Mesenchymal stem cell (in vitro differentiated cells and primary cell): ENCODE measurements at regions not wholly inside any gene's neighbourhood (a gene's known extent, or its start where the extent isn't known, plus 50 kb on each side); places are given as distances from the start of the nearest gene placed in this dataset.
"Not testable (repeated sequence)": the region's sequence is repeated elsewhere in the genome, so short reads cannot be mapped to it uniquely, and the experiment has no call there.

Experiments
- DNase-seq: peaks from one replicate; pipeline ENCODE4 v3.0.0-alpha.2; 2013
- H2AFZ ChIP-seq: one replicate; pipeline ENCODE4 v1.6.1; 2013; ENCODE audit warnings: low read depth, mild to moderate bottlenecking, control low read depth, inconsistent platforms, low read length, moderate library complexity
- H2AK5ac ChIP-seq: 2 replicates; pipeline ENCODE4 v1.6.1; 2013; ENCODE audit warnings: low read length, moderate library complexity, mild to moderate bottlenecking, inconsistent platforms; ENCODE audit not compliant: severe bottlenecking
- H2BK120ac ChIP-seq: one replicate; pipeline ENCODE4 v1.6.1; 2013; ENCODE audit warnings: low read depth, mild to moderate bottlenecking, inconsistent platforms, low read length, moderate library complexity
- H2BK12ac ChIP-seq, 2 experiments: one replicate each; pipeline ENCODE4 v1.6.1; 2013; ENCODE audit warnings: inconsistent platforms in 2 of 2, low read length in 2 of 2, mild to moderate bottlenecking in 2 of 2, moderate library complexity in 2 of 2, control low read depth in 1 of 2
- H2BK15ac ChIP-seq: one replicate; pipeline ENCODE4 v1.6.1; 2013; ENCODE audit warnings: mild to moderate bottlenecking, low read depth, inconsistent platforms; ENCODE audit not compliant: poor library complexity, severe bottlenecking
- H2BK5ac ChIP-seq: 2 replicates; pipeline ENCODE4 v1.6.1; 2013; ENCODE audit warnings: low read depth, mild to moderate bottlenecking, low read length, control low read depth, inconsistent platforms; ENCODE audit not compliant: poor library complexity, severe bottlenecking
- H3K14ac ChIP-seq, 2 experiments: one replicate each; pipeline ENCODE4 v1.6.1; 2013; ENCODE audit warnings: inconsistent platforms in 2 of 2, low read length in 2 of 2, control low read depth in 1 of 2, mild to moderate bottlenecking in 1 of 2, moderate library complexity in 1 of 2
- H3K18ac ChIP-seq, 2 experiments: one replicate each; pipeline ENCODE4 v1.6.1; 2013; ENCODE audit warnings: inconsistent platforms in 2 of 2, low read length in 2 of 2, control low read depth in 1 of 2, low read depth in 1 of 2, mild to moderate bottlenecking in 1 of 2
- H3K23ac ChIP-seq, 2 experiments: one replicate each; pipeline ENCODE4 v1.6.1; 2013; ENCODE audit warnings: inconsistent platforms in 2 of 2, low read length in 2 of 2, mild to moderate bottlenecking in 2 of 2, moderate library complexity in 2 of 2, control low read depth in 1 of 2
- H3K27ac ChIP-seq: 2 replicates; pipeline ENCODE4 v1.5.1; 2013; ENCODE audit warnings: mild to moderate bottlenecking, moderate library complexity, low read length, control low read depth, inconsistent platforms; ENCODE audit not compliant: poor library complexity, severe bottlenecking
- H3K27me3 ChIP-seq, 2 experiments: 2 replicates each; pipeline versions ENCODE4 v1.6.1 to v1.7.0; 2013; ENCODE audit warnings: low read length in 2 of 2, mild to moderate bottlenecking in 2 of 2, moderate library complexity in 2 of 2, control low read depth in 1 of 2, inconsistent platforms in 1 of 2; ENCODE audit not compliant: control insufficient read depth in 1 of 2, insufficient read depth in 1 of 2
- H3K36me3 ChIP-seq, 2 experiments: 2 replicates each; pipeline versions ENCODE4 v1.6.1 to v1.7.0; 2013; ENCODE audit warnings: low read length in 2 of 2, control low read depth in 1 of 2, inconsistent platforms in 1 of 2, low read depth in 1 of 2, mild to moderate bottlenecking in 1 of 2; ENCODE audit not compliant: insufficient read depth in 2 of 2, control insufficient read depth in 1 of 2
- H3K4ac ChIP-seq, 2 experiments: one replicate each; pipeline ENCODE4 v1.6.1; 2013; ENCODE audit warnings: inconsistent platforms in 2 of 2, low read length in 2 of 2, mild to moderate bottlenecking in 2 of 2, moderate library complexity in 2 of 2, control low read depth in 1 of 2, low read depth in 1 of 2
- H3K4me1 ChIP-seq: 2 replicates; pipeline ENCODE4 v1.6.1; 2013; ENCODE audit warnings: low read depth, low read length, control low read depth; ENCODE audit not compliant: control insufficient read depth, insufficient read depth
- H3K4me2 ChIP-seq: 2 replicates; pipeline ENCODE4 v1.6.1; 2013; ENCODE audit warnings: low read length, mild to moderate bottlenecking, inconsistent platforms; ENCODE audit not compliant: poor library complexity, severe bottlenecking
- H3K4me3 ChIP-seq, 2 experiments: 2 replicates each; pipeline versions ENCODE4 v1.5.1 to v1.7.0; 2013; ENCODE audit warnings: low read length in 2 of 2, mild to moderate bottlenecking in 2 of 2, control low read depth in 1 of 2, low read depth in 1 of 2; ENCODE audit not compliant: insufficient read depth in 1 of 2
- H3K79me1 ChIP-seq: replicated peaks from 2 replicates; pipeline ENCODE4 v1.6.1; 2013; ENCODE audit warnings: mild to moderate bottlenecking, control low read depth, low read length, inconsistent platforms; ENCODE audit not compliant: poor library complexity, severe bottlenecking
- H3K9ac ChIP-seq: 2 replicates; pipeline ENCODE4 v1.7.0; 2013; ENCODE audit warnings: mild to moderate bottlenecking, low read length, moderate library complexity
- H3K9me3 ChIP-seq: 2 replicates; pipeline ENCODE4 v1.7.0; 2013; ENCODE audit warnings: mild to moderate bottlenecking, low read length; ENCODE audit not compliant: control insufficient read depth
- H4K8ac ChIP-seq: one replicate; pipeline ENCODE4 v1.6.1; 2013; ENCODE audit warnings: inconsistent platforms, mild to moderate bottlenecking, low read length, moderate library complexity
- H4K91ac ChIP-seq: one replicate; pipeline ENCODE4 v1.6.1; 2013; ENCODE audit warnings: mild to moderate bottlenecking, low read length, inconsistent platforms
- WGBS: methylation state at CpG from one replicate; pipeline ENCODE4 v1.1.7; 2013; ENCODE audit warnings: mixed read lengths; 5-methylcytosine and 5-hydroxymethylcytosine counted together

GRCh38 chr3:607480-607879 lies 410.9 kb downstream of the CHL1 start:
- not testable (repeated sequence) for DNase-seq

GRCh38 chr3:621714-622113 lies 425.2 kb downstream of the CHL1 start:
- Histone ChIP-seq H2BK120ac (no peak overlapping the region), H2BK12ac (no peak overlapping the region), H3K36me3 (no peaks in the 10 kb centered on the region), H3K18ac (no peak overlapping the region), H2AK5ac (no peak overlapping the region), H3K9ac (no peak overlapping the region), H3K14ac (no peak overlapping the region), H3K4me1 (no peaks in the 10 kb centered on the region), H2BK15ac (no peak overlapping the region), H3K23ac (no peak overlapping the region), H3K27ac (no peak overlapping the region), H3K79me1 (no peaks in the 10 kb centered on the region), H3K9me3 (no peaks in the 10 kb centered on the region), H3K27me3 (no peaks in the 10 kb centered on the region), H3K4me2 (no peak overlapping the region), H3K4ac (no peak overlapping the region), H3K4me3 (no peak overlapping the region), H4K91ac (no peak overlapping the region), H2AFZ (no peak overlapping the region), H2BK5ac (no peak overlapping the region), H4K8ac (no peak overlapping the region)
- no peak for DNase-seq

More at GRCh38 chr3:607480-607879, 410.9 kb downstream of the CHL1 start:
- H2BK120ac ChIP-seq, H3K9ac ChIP-seq, H3K4ac ChIP-seq, H2AFZ ChIP-seq, H3K36me3 ChIP-seq, H3K27me3 ChIP-seq, H3K4me1 ChIP-seq, H3K14ac ChIP-seq, H3K79me1 ChIP-seq, H3K4me2 ChIP-seq, H3K18ac ChIP-seq, H2BK12ac ChIP-seq, H2BK15ac ChIP-seq, H4K91ac ChIP-seq, H2AK5ac ChIP-seq, H3K9me3 ChIP-seq, H3K4me3 ChIP-seq, H2BK5ac ChIP-seq, H3K27ac ChIP-seq, H3K23ac ChIP-seq, H4K8ac ChIP-seq: not testable (repeated sequence)
- WGBS = no CpG with 5 or more reads among the region's 4 CpGs

- Histone ChIP-seq H3K4ac (no peak overlapping the region), H3K14ac (no peak overlapping the region), H2BK15ac (no peak overlapping the region), H2BK120ac (no peak overlapping the region), H3K36me3 (no peaks in the 10 kb centered on the region), H3K4me3 (no peak overlapping the region), H3K9ac (no peak overlapping the region), H3K4me1 (no peaks in the 10 kb centered on the region), H2BK5ac (no peak overlapping the region), H4K8ac (no peak overlapping the region), H3K9me3 (no peaks in the 10 kb centered on the region), H3K23ac (no peak overlapping the region), H3K18ac (no peak overlapping the region), H3K4me2 (no peak overlapping the region), H4K91ac (no peak overlapping the region), H2AK5ac (no peak overlapping the region), H3K27me3 (no peaks in the 10 kb centered on the region), H3K79me1 (no peaks in the 10 kb centered on the region), H3K27ac (no peak overlapping the region), H2AFZ (no peak overlapping the region), H2BK12ac (no peak overlapping the region)
- no peak for DNase-seq
- WGBS = 85% methylated on average over 5 of the region's 7 CpGs
Measured at GRCh38 chr3:622314-622713, 425.8 kb downstream of the CHL1 start.

GRCh38 chr3:623914-624545 lies 427.5 kb downstream of the CHL1 start:
- H2BK120ac ChIP-seq = no peak overlapping the region
- H2BK5ac ChIP-seq = no peak overlapping the region
- no peak overlapping the region for H4K8ac ChIP-seq
- DNase-seq = no peak
- no peak overlapping the region for H3K23ac ChIP-seq
- no peak overlapping the region for H2AFZ ChIP-seq
- no peak overlapping the region for H3K9ac ChIP-seq
- no peaks in the 10 kb centered on the region for H3K9me3 ChIP-seq
- no peak overlapping the region for H3K14ac ChIP-seq
- H2AK5ac ChIP-seq = no peak overlapping the region
- H3K4me3 ChIP-seq = no peak overlapping the region
- no peaks in the 10 kb centered on the region for H3K4me1 ChIP-seq
- 79% methylated on average over 2 of the region's 4 CpGs for WGBS
- H3K4ac ChIP-seq = no peak overlapping the region
- no peak overlapping the region for H2BK12ac ChIP-seq
- H3K36me3 ChIP-seq = no peaks in the 10 kb centered on the region
- no peaks in the 10 kb centered on the region for H3K27me3 ChIP-seq
- H4K91ac ChIP-seq = no peak overlapping the region
- H2BK15ac ChIP-seq = no peak overlapping the region
- no peak overlapping the region for H3K4me2 ChIP-seq
- H3K27ac ChIP-seq = no peak overlapping the region
- no peaks in the 10 kb centered on the region for H3K79me1 ChIP-seq
- H3K18ac ChIP-seq = no peak overlapping the region
